NT2/D1 (cell line): ENCODE measurements at regions not wholly inside any gene's neighbourhood (a gene's known extent, or its start where the extent isn't known, plus 50 kb on each side); places are given as distances from the start of the nearest gene placed in this dataset.
"Not testable (repeated sequence)": the region's sequence is repeated elsewhere in the genome, so short reads cannot be mapped to it uniquely, and the experiment has no call there.

ENCODE experiments used
- YY1 ChIP-seq: IDR thresholded peaks from 2 replicates; pipeline ENCODE4 v1.6.1; 2011; ENCODE audit not compliant: insufficient read length, insufficient read depth
- ZNF274 ChIP-seq: IDR thresholded peaks from 2 replicates; pipeline ENCODE4 v1.6.1; 2011; ENCODE audit warnings: mild to moderate bottlenecking, low read depth, low read length

GRCh38 chr21:10379816-10380215, 141.6 kb upstream of the TPTE start:
- not testable (repeated sequence) for TF ChIP-seq YY1, ZNF274
